K562 (cell line): ENCODE measurements at regions not wholly inside any gene's neighbourhood (a gene's known extent, or its start where the extent isn't known, plus 50 kb on each side); places are given as distances from the start of the nearest gene placed in this dataset.

Experiments
- ATAC-seq: fragments of 200-7000 bp; cut with Tn5 transposase; 3 replicates; pipeline ENCODE4 v1.9.1; 2020; ENCODE audit warnings: moderate library complexity
- BruUV-seq: library from RNA; stranded (reverse); fragments of 400-500 nt; replicated peaks from 2 replicates; lab custom pipeline; 2021; lab: Mats Ljungman, UMichigan
- CTCF ChIA-PET: fragments of 300-600 bp; formaldehyde crosslinking; extraction: SDS; loops from one replicate; lab custom pipeline; 2021; ENCODE audit warnings: low intra/inter-chr PET ratio; lab: Yijun Ruan, JAX
- POLR2A ChIA-PET: fragments of 300-600, 350-650 bp; sonication (Branson Sonifier 250); formaldehyde crosslinking; extraction: SDS; loops from one replicate; lab custom pipeline; 2021; ENCODE audit warnings: antibody characterized with exemption, inconsistent platforms; lab: Yijun Ruan, JAX
- DNase-seq, 4 experiments: peaks; one replicate each; pipeline versions ENCODE4 v3.0.0 to v3.0.0-alpha.2; 2011 to 2018; ENCODE audit warnings: low spot score in 3 of 4, mixed read lengths in 3 of 4; ENCODE audit errors: extremely low read depth in 1 of 4
- FAIRE-seq: peaks from 2 replicates; lab custom pipeline; 2011; peaks lifted over from hg19 to GRCh38; lab: Jason Lieb, UNC
- H2AFZ ChIP-seq: 2 replicates; pipeline ENCODE4 v1.6.0; 2011; ENCODE audit warnings: low read depth, low read length, control low read depth, inconsistent platforms
- H3K27ac ChIP-seq: fragments of 200-600 bp; 3 replicates; pipeline ENCODE4 v1.8.0; 2011; ENCODE audit warnings: low read depth, mild to moderate bottlenecking, control low read depth, inconsistent platforms, low read length, moderate library complexity, mixed read lengths; ENCODE audit errors: extremely low read depth
- H3K27me3 ChIP-seq, 2 experiments: fragments of 300-600 bp in 1 of 2; 2 replicates in 1 of 2; 3 replicates in 1 of 2; pipeline versions ENCODE4 v1.6.0 to v1.8.0; 2011; ENCODE audit warnings: inconsistent platforms in 2 of 2, low read length in 2 of 2, mild to moderate bottlenecking in 1 of 2, mixed read lengths in 1 of 2, moderate library complexity in 1 of 2; ENCODE audit not compliant: control insufficient read depth in 2 of 2, insufficient read depth in 2 of 2
- H3K36me3 ChIP-seq: fragments of 300-600 bp; 3 replicates; pipeline ENCODE4 v1.8.0; 2011; ENCODE audit warnings: mild to moderate bottlenecking, low read length, inconsistent platforms; ENCODE audit not compliant: control insufficient read depth, insufficient read depth
- H3K4me1 ChIP-seq, 2 experiments: fragments of 200-600 bp in 1 of 2; replicated peaks in 1 of 2; 2 replicates in 1 of 2; 3 replicates in 1 of 2; pipeline versions ENCODE4 v1.5.1 to v1.8.0; 2011; ENCODE audit warnings: inconsistent platforms in 2 of 2, low read length in 2 of 2, mild to moderate bottlenecking in 1 of 2, mixed read lengths in 1 of 2, moderate library complexity in 1 of 2; ENCODE audit not compliant: control insufficient read depth in 2 of 2, insufficient read depth in 2 of 2
- H3K4me2 ChIP-seq: 2 replicates; pipeline ENCODE4 v1.6.1; 2011; ENCODE audit warnings: low read length, control low read depth, inconsistent platforms, mixed read lengths; ENCODE audit not compliant: insufficient read depth
- H3K4me3 ChIP-seq: fragments of 200-600 bp; sonication (generic), shearing (Covaris generic); 2 replicates; pipeline ENCODE4 v1.5.1; 2016; ENCODE audit warnings: control low read depth, inconsistent platforms
- H3K79me2 ChIP-seq: fragments of 200-600 bp; 3 replicates; pipeline ENCODE4 v1.8.0; 2011; ENCODE audit warnings: low read length, inconsistent platforms; ENCODE audit not compliant: control insufficient read depth, insufficient read depth
- H3K9ac ChIP-seq, 2 experiments: 2 replicates each; pipeline versions ENCODE4 v1.6.0 to v1.6.1; 2011; ENCODE audit warnings: low read depth in 2 of 2, low read length in 2 of 2, control low read depth in 1 of 2, inconsistent platforms in 1 of 2, mild to moderate bottlenecking in 1 of 2, mixed read lengths in 1 of 2; ENCODE audit not compliant: insufficient read depth in 1 of 2
- H3K9me1 ChIP-seq: one replicate; pipeline ENCODE4 v1.6.0; 2011; ENCODE audit warnings: inconsistent platforms, mild to moderate bottlenecking, low read length, moderate library complexity; ENCODE audit not compliant: control insufficient read depth, insufficient read depth
- H3K9me3 ChIP-seq: replicated peaks from 2 replicates; pipeline ENCODE4 v1.5.1; 2011; ENCODE audit warnings: low read depth, low read length, inconsistent platforms; ENCODE audit not compliant: control insufficient read depth, insufficient read depth
- H4K20me1 ChIP-seq: replicated peaks from 2 replicates; pipeline ENCODE4 v1.6.1; 2011; ENCODE audit warnings: low read length, inconsistent platforms, mixed read lengths; ENCODE audit not compliant: control insufficient read depth, insufficient read depth
- HNRNPK ChIP-seq: fragments of 200-400 bp; formaldehyde crosslinking; IDR thresholded peaks from one replicate; pipeline ENCODE4 v1.6.1; 2018; ENCODE audit warnings: mild to moderate bottlenecking, low read depth, low read length; ENCODE audit not compliant: poor library complexity, severe bottlenecking
- MEF2A ChIP-seq: IDR thresholded peaks from 2 replicates; pipeline ENCODE4 v1.6.1; 2011; ENCODE audit warnings: low read depth, mild to moderate bottlenecking, low read length, moderate library complexity; ENCODE audit not compliant: control insufficient read depth
- PCBP1 ChIP-seq: fragments of 200-400 bp; formaldehyde crosslinking; IDR thresholded peaks from 2 replicates; pipeline ENCODE4 v1.6.1; 2018; ENCODE audit warnings: mild to moderate bottlenecking, low read depth, low read length; ENCODE audit not compliant: poor library complexity, severe bottlenecking
- ZNF518B ChIP-seq: fragments of 250-450 bp; sonication (Bioruptor Pico); IDR thresholded peaks from 2 replicates; pipeline ENCODE4 v1.5.0; 2021; ENCODE audit warnings: mild to moderate bottlenecking, moderate library complexity
- WGBS: fragments of 100-300 bp; shearing (Covaris generic); methylation state at CpG from one replicate; pipeline ENCODE4 v1.1.6; 2016; ENCODE audit warnings: low coverage, mixed read lengths; ENCODE audit not compliant: insufficient coverage; ENCODE audit errors: missing lambda C conversion rate; 5-methylcytosine and 5-hydroxymethylcytosine counted together
- in situ Hi-C: fragments of 300-500 bp; cut with MboI; formaldehyde crosslinking; loops from 4 replicates; pipeline ENCODE4 v1.15.0; 2018; ENCODE audit warnings: inconsistent platforms, mixed read lengths
- intact Hi-C: fragments of 100-400 bp; cut with micrococcal nuclease; formaldehyde crosslinking; loops from 2 replicates; pipeline ENCODE4 v1.14.2; 2022

- Histone ChIP-seq H3K36me3 (no peaks in the 10 kb centered on the region), H3K4me3 (no peak overlapping the region), H3K9me3 (no peaks in the 10 kb centered on the region), H3K9ac (no peak overlapping the region), H4K20me1 (no peaks in the 10 kb centered on the region), H3K4me1 (no peaks in the 10 kb centered on the region), H3K27ac (no peak overlapping the region), H2AFZ (no peak overlapping the region), H3K27me3 (no peaks in the 10 kb centered on the region), H3K4me2 (no peak overlapping the region), H3K9me1 (no peaks in the 10 kb centered on the region), H3K79me2 (no peaks in the 10 kb centered on the region)
- BruUV-seq, result no TSS peak
- no peak for DNase-seq
- no peak for ATAC-seq
- no peak for TF ChIP-seq ZNF518B (CRISPR knock-in tag)
- peak; percentile 28 for TF ChIP-seq PCBP1
- TF ChIP-seq MEF2A, result no peak
- TF ChIP-seq HNRNPK, result peak; percentile 44
- WGBS, result 0% methylated on average over 1 of the region's 4 CpGs
- intact Hi-C loops, result no loop called here
- ChIA-PET CTCF (no interaction called here), POLR2A (no interaction called here)
- in situ Hi-C loops, result no loop called here
- FAIRE-seq, result no peak
Observed at GRCh38 chr2:125797192-125797591, 858.8 kb upstream of the GYPC start.
